ENCODE measurements at regions not wholly inside any gene's neighbourhood (a gene's known extent, or its start where the extent isn't known, plus 50 kb on each side); places are given as distances from the start of the nearest gene placed in this dataset.

DNA sequence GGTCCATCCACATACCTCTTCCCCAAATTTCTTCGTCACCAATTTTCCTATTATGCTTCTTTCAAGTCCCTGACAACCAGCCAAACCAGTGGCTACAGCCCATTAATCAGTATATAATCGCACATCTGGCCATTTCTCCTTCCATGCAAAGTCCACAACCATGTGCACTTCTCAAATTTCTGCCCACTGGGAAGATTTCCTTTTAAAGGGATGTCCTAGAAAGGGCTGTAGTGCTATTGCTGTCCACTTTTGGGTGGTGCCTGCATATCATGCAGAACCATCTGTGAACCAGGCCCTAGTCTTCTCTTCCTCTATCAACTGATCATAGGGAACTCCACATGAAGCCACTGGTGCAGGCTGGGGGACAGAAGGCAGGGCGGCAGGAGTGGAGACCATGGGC, 55.2 kb upstream of the MID1IP1 start:
- WGBS, 5 donors: 57 to 94% (median 79%) methylated on average over 2 to 3 of the region's 3 CpGs
- H3K27me3 ChIP-seq (replicated peaks in 1 of 7): peaks cover 0 to 6% (median 0%) of the 10 kb centered on the region in 7 donors
- H3K4me1 ChIP-seq: no peaks in the 10 kb centered on the region
- no peak for DNase-seq
- H3K27ac ChIP-seq: no peak overlapping the region
- intact Hi-C loops (cut with DNase I; ENCODE audit: low total_unique reads): no loop called here
- H3K4me3 ChIP-seq: no peak overlapping the region
- no peaks in the 10 kb centered on the region for H3K36me3 ChIP-seq
- TF ChIP-seq POLR2AphosphoS5 (IDR thresholded peaks at IDR 0.05): no peak
- TF ChIP-seq POLR2A (IDR thresholded peaks at IDR 0.05): no peak
- TF ChIP-seq, protein P1, sequence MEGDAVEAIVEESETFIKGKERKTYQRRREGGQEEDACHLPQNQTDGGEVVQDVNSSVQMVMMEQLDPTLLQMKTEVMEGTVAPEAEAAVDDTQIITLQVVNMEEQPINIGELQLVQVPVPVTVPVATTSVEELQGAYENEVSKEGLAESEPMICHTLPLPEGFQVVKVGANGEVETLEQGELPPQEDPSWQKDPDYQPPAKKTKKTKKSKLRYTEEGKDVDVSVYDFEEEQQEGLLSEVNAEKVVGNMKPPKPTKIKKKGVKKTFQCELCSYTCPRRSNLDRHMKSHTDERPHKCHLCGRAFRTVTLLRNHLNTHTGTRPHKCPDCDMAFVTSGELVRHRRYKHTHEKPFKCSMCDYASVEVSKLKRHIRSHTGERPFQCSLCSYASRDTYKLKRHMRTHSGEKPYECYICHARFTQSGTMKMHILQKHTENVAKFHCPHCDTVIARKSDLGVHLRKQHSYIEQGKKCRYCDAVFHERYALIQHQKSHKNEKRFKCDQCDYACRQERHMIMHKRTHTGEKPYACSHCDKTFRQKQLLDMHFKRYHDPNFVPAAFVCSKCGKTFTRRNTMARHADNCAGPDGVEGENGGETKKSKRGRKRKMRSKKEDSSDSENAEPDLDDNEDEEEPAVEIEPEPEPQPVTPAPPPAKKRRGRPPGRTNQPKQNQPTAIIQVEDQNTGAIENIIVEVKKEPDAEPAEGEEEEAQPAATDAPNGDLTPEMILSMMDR (IDR thresholded peaks at IDR 0.05 in 8 of 11, conservative IDR thresholded peaks at IDR 0.05 in 3 of 11): no peak
- peaks cover 0 to 12% (median 0%) of the 10 kb centered on the region in 8 donors for H3K9me3 ChIP-seq

DNA sequence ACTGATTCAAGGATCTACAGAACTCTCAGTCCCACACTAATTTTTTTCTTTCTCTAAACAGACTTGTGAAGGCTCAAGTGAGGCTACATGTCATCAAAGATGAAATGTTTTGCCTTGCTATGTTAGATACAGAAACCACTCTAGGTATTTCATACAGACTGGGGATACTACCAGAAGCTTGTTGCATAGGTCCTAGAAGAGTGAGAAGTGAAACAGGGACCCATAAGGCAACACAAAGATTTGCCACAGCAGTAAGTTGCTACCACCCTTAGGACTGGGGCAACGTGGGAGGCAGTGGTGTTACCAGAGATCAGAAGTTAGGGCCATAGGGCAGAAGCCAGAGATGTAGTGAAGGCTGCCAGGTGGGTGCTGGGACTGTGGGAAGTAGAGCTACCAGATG, 50.7 kb upstream of the MID1IP1 start:
- 7 to 67% (median 51%) methylated on average over 1 of the region's 1 CpG for WGBS, 5 donors
- intact Hi-C loops (cut with DNase I; ENCODE audit: low total_unique reads): loop anchor here (10.0 kb wide), 1 partner anchor 494 kb away; no protein-coding TSS in a partner anchor

More for the DNA sequence above, 50.7 kb upstream of the MID1IP1 start:
- Histone ChIP-seq H3K9me3 (peaks cover 0 to 4% (median 0%) of the 10 kb centered on the region in 8 donors), H3K4me3 (no peak overlapping the region), H3K4me1 (no peaks in the 10 kb centered on the region), H3K27me3 (replicated peaks in 1 of 7) (no peaks in the 10 kb centered on the region), H3K36me3 (no peaks in the 10 kb centered on the region), H3K27ac (no peak overlapping the region)
- TF ChIP-seq POLR2AphosphoS5 (IDR thresholded peaks at IDR 0.05) (no peak), POLR2A (IDR thresholded peaks at IDR 0.05) (no peak)
- TF ChIP-seq, protein P1 (IDR thresholded peaks at IDR 0.05 in 8 of 11, conservative IDR thresholded peaks at IDR 0.05 in 3 of 11): no peak
- DNase-seq: no peak
